ENCODE measurements at regions not wholly inside any gene's neighbourhood (a gene's known extent, or its start where the extent isn't known, plus 50 kb on each side); places are given as distances from the start of the nearest gene placed in this dataset.

DNA sequence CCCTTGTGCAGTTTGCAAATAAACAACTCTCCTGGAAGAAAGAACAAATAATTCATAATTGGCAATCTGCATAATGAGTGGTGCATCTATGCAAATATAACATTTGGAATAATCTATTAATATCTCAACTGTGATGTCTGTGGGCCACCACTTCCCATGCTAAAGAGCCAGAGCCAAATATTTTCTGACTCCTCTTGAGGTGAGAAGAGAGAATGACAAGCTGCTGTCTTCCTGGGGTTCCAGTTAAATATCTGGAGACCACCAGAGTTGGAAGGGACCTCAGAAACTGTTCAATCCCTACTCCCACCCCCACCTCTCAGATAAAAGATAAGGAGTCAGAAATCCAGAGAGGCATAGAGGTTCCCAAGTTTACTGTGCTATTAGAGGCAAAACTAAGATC, 241.0 kb upstream of the SLC14A2 start:
- Histone ChIP-seq H3K4me3 (ENCODE audit: low read depth, low read length) (no peak overlapping the region), H3K27ac (ENCODE audit: extremely low read depth, low read depth, low read length) (no peak overlapping the region), H3K9me3 (ENCODE audit: control insufficient read depth, insufficient read depth, low read depth, low read length) (no peaks in the 10 kb centered on the region), H3K4me1 (ENCODE audit: control insufficient read depth, insufficient read depth, low read length) (no peaks in the 10 kb centered on the region), H3K36me3 (ENCODE audit: control insufficient read depth in 2 of 2, insufficient read depth in 1 of 2, low read length in 2 of 2) (no peaks in the 10 kb centered on the region)
- ChIA-PET CTCF (interaction anchor here (1.2 to 3.8 kb wide), 2 partner anchors 11 to 97 kb away, joined by 5 to 16 read pairs; no protein-coding TSS in a partner anchor), POLR2A (no interaction called here)
- TF ChIP-seq ZNF132 (tag by site-specific recombination; IDR thresholded peaks at IDR 0.05; ENCODE audit: borderline replicate concordance) (no peak), ZNF223 (tag by site-specific recombination; IDR thresholded peaks at IDR 0.05) (no peak), ZFP37 (tag by site-specific recombination; IDR thresholded peaks at IDR 0.05) (no peak), ZNF155 (tag by site-specific recombination; IDR thresholded peaks at IDR 0.05) (no peak), ZSCAN16 (tag by site-specific recombination; IDR thresholded peaks at IDR 0.05) (no peak)
- TF ChIP-seq, protein P1, sequence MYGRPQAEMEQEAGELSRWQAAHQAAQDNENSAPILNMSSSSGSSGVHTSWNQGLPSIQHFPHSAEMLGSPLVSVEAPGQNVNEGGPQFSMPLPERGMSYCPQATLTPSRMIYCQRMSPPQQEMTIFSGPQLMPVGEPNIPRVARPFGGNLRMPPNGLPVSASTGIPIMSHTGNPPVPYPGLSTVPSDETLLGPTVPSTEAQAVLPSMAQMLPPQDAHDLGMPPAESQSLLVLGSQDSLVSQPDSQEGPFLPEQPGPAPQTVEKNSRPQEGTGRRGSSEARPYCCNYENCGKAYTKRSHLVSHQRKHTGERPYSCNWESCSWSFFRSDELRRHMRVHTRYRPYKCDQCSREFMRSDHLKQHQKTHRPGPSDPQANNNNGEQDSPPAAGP (tag by site-specific recombination; IDR thresholded peaks at IDR 0.05): no peak
- TF ChIP-seq, protein P2, sequence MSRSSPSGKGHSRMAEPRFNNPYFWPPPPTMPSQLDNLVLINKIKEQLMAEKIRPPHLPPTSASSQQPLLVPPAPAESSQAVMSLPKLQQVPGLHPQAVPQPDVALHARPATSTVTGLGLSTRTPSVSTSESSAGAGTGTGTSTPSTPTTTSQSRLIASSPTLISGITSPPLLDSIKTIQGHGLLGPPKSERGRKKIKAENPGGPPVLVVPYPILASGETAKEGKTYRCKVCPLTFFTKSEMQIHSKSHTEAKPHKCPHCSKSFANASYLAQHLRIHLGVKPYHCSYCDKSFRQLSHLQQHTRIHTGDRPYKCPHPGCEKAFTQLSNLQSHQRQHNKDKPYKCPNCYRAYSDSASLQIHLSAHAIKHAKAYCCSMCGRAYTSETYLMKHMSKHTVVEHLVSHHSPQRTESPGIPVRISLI (tag by site-specific recombination; IDR thresholded peaks at IDR 0.05): no peak
- TF ChIP-seq, protein P3, sequence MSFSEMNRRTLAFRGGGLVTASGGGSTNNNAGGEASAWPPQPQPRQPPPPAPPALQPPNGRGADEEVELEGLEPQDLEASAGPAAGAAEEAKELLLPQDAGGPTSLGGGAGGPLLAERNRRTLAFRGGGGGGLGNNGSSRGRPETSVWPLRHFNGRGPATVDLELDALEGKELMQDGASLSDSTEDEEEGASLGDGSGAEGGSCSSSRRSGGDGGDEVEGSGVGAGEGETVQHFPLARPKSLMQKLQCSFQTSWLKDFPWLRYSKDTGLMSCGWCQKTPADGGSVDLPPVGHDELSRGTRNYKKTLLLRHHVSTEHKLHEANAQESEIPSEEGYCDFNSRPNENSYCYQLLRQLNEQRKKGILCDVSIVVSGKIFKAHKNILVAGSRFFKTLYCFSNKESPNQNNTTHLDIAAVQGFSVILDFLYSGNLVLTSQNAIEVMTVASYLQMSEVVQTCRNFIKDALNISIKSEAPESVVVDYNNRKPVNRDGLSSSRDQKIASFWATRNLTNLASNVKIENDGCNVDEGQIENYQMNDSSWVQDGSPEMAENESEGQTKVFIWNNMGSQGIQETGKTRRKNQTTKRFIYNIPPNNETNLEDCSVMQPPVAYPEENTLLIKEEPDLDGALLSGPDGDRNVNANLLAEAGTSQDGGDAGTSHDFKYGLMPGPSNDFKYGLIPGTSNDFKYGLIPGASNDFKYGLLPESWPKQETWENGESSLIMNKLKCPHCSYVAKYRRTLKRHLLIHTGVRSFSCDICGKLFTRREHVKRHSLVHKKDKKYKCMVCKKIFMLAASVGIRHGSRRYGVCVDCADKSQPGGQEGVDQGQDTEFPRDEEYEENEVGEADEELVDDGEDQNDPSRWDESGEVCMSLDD (tag by site-specific recombination; IDR thresholded peaks at IDR 0.05): no peak
- TF ChIP-seq, protein P4, sequence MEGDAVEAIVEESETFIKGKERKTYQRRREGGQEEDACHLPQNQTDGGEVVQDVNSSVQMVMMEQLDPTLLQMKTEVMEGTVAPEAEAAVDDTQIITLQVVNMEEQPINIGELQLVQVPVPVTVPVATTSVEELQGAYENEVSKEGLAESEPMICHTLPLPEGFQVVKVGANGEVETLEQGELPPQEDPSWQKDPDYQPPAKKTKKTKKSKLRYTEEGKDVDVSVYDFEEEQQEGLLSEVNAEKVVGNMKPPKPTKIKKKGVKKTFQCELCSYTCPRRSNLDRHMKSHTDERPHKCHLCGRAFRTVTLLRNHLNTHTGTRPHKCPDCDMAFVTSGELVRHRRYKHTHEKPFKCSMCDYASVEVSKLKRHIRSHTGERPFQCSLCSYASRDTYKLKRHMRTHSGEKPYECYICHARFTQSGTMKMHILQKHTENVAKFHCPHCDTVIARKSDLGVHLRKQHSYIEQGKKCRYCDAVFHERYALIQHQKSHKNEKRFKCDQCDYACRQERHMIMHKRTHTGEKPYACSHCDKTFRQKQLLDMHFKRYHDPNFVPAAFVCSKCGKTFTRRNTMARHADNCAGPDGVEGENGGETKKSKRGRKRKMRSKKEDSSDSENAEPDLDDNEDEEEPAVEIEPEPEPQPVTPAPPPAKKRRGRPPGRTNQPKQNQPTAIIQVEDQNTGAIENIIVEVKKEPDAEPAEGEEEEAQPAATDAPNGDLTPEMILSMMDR (tag by site-specific recombination; IDR thresholded peaks at IDR 0.05): no peak

DNA sequence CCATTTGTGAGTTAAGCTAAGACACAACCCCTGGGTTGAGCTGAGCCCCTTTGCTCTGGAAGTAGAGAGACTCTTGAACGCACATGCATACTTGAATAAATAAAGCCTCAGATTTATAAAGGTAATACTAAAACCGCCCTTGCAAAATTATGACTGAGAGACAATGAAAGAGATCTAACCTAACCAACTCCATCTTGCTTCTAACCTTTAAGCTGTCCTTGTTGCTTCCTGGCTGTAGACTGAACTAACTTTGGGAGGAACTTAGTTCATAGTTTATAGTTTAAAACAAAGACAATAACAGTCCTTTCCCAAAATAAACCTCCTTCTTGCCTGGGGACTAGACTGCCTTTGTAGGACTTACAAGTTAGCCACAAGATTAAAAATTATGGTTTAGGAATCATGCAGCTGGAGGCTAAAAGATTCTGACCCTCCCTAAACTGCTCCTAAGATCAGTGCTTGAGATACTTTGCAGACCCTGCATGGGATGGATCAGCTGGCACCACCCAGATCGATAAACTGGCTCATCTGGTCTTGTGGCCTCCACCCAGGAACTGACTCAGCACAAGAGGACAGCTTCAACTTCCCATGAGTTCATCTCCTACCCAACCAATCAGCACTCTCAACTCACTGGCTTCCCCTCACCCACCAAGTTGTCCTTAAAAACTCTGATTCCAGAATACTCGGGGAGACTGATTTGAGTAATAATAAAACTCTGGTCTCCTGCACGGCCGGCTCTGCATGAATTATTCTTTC, 240.2 kb upstream of the SLC14A2 start:
- TF ChIP-seq ZNF707 (tag by site-specific recombination; IDR thresholded peaks at IDR 0.05): no peak
- no peak for TF ChIP-seq ZNF626 (tag by site-specific recombination; IDR thresholded peaks at IDR 0.05)
- TF ChIP-seq, protein P5, sequence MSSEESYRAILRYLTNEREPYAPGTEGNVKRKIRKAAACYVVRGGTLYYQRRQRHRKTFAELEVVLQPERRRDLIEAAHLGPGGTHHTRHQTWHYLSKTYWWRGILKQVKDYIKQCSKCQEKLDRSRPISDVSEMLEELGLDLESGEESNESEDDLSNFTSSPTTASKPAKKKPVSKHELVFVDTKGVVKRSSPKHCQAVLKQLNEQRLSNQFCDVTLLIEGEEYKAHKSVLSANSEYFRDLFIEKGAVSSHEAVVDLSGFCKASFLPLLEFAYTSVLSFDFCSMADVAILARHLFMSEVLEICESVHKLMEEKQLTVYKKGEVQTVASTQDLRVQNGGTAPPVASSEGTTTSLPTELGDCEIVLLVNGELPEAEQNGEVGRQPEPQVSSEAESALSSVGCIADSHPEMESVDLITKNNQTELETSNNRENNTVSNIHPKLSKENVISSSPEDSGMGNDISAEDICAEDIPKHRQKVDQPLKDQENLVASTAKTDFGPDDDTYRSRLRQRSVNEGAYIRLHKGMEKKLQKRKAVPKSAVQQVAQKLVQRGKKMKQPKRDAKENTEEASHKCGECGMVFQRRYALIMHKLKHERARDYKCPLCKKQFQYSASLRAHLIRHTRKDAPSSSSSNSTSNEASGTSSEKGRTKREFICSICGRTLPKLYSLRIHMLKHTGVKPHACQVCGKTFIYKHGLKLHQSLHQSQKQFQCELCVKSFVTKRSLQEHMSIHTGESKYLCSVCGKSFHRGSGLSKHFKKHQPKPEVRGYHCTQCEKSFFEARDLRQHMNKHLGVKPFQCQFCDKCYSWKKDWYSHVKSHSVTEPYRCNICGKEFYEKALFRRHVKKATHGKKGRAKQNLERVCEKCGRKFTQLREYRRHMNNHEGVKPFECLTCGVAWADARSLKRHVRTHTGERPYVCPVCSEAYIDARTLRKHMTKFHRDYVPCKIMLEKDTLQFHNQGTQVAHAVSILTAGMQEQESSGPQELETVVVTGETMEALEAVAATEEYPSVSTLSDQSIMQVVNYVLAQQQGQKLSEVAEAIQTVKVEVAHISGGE (tag by site-specific recombination; conservative IDR thresholded peaks at IDR 0.05; ENCODE audit: low read depth): no peak
- TF ChIP-seq, protein P6, sequence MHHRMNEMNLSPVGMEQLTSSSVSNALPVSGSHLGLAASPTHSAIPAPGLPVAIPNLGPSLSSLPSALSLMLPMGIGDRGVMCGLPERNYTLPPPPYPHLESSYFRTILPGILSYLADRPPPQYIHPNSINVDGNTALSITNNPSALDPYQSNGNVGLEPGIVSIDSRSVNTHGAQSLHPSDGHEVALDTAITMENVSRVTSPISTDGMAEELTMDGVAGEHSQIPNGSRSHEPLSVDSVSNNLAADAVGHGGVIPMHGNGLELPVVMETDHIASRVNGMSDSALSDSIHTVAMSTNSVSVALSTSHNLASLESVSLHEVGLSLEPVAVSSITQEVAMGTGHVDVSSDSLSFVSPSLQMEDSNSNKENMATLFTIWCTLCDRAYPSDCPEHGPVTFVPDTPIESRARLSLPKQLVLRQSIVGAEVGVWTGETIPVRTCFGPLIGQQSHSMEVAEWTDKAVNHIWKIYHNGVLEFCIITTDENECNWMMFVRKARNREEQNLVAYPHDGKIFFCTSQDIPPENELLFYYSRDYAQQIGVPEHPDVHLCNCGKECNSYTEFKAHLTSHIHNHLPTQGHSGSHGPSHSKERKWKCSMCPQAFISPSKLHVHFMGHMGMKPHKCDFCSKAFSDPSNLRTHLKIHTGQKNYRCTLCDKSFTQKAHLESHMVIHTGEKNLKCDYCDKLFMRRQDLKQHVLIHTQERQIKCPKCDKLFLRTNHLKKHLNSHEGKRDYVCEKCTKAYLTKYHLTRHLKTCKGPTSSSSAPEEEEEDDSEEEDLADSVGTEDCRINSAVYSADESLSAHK (tag by site-specific recombination; IDR thresholded peaks at IDR 0.05): no peak
- TF ChIP-seq, protein P7, sequence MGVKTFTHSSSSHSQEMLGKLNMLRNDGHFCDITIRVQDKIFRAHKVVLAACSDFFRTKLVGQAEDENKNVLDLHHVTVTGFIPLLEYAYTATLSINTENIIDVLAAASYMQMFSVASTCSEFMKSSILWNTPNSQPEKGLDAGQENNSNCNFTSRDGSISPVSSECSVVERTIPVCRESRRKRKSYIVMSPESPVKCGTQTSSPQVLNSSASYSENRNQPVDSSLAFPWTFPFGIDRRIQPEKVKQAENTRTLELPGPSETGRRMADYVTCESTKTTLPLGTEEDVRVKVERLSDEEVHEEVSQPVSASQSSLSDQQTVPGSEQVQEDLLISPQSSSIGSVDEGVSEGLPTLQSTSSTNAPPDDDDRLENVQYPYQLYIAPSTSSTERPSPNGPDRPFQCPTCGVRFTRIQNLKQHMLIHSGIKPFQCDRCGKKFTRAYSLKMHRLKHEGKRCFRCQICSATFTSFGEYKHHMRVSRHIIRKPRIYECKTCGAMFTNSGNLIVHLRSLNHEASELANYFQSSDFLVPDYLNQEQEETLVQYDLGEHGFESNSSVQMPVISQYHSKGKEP (tag by site-specific recombination; IDR thresholded peaks at IDR 0.05): no peak
- Histone ChIP-seq H3K36me3 (ENCODE audit: control insufficient read depth in 2 of 2, insufficient read depth in 1 of 2, low read length in 2 of 2) (no peaks in the 10 kb centered on the region), H3K9me3 (ENCODE audit: control insufficient read depth, insufficient read depth, low read depth, low read length) (no peaks in the 10 kb centered on the region), H3K27ac (ENCODE audit: extremely low read depth, low read depth, low read length) (no peak overlapping the region), H3K4me1 (ENCODE audit: control insufficient read depth, insufficient read depth, low read length) (no peaks in the 10 kb centered on the region), H3K4me3 (ENCODE audit: low read depth, low read length) (no peak overlapping the region)
- CTCF ChIA-PET: interaction anchor here (0.6 to 3.8 kb wide), 5 partner anchors 10 to 1782 kb away, joined by 3 to 16 read pairs (median 3); no protein-coding TSS in a partner anchor
- POLR2A ChIA-PET: no interaction called here

All from HEK293 (cell line).